ENCODE measurements at regions not wholly inside any gene's neighbourhood (a gene's known extent, or its start where the extent isn't known, plus 50 kb on each side); places are given as distances from the start of the nearest gene placed in this dataset.

DNA sequence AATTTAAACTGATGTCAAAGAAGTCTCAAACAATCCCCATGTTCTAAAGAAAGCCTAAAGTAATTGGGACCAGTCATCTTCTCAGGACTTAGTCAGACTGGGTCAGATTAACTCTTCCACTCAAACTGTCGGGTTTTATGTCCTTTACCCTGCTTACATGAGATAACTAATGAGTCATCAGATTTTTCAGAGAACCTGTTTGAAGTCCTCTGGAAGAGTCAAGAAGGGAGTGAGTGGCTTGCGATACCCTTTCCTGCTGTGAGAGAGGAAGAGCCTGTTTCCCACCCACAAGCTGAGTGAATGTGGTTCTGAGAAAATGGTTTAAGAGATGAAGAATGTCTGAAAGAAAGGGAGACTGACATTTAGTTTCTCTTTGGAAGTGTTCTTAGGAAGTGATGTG lies 1866.7 kb upstream of the C9orf72 start:
- TF ChIP-seq SIN3A (IDR thresholded peaks at IDR 0.05; ENCODE audit: borderline replicate concordance, insufficient read depth, low read depth, low read length), result no peak
- TF ChIP-seq, protein P1, sequence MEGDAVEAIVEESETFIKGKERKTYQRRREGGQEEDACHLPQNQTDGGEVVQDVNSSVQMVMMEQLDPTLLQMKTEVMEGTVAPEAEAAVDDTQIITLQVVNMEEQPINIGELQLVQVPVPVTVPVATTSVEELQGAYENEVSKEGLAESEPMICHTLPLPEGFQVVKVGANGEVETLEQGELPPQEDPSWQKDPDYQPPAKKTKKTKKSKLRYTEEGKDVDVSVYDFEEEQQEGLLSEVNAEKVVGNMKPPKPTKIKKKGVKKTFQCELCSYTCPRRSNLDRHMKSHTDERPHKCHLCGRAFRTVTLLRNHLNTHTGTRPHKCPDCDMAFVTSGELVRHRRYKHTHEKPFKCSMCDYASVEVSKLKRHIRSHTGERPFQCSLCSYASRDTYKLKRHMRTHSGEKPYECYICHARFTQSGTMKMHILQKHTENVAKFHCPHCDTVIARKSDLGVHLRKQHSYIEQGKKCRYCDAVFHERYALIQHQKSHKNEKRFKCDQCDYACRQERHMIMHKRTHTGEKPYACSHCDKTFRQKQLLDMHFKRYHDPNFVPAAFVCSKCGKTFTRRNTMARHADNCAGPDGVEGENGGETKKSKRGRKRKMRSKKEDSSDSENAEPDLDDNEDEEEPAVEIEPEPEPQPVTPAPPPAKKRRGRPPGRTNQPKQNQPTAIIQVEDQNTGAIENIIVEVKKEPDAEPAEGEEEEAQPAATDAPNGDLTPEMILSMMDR (IDR thresholded peaks at IDR 0.05), result no peak
